ENCODE measurements at regions not wholly inside any gene's neighbourhood (a gene's known extent, or its start where the extent isn't known, plus 50 kb on each side); places are given as distances from the start of the nearest gene placed in this dataset.

- no peak overlapping the region for H3K4me3 ChIP-seq (ENCODE audit: extremely low read depth in 1 of 4, insufficient read depth in 2 of 4, low read depth in 3 of 4, low read length in 4 of 4)
- no peak overlapping the region for H2BK120ac ChIP-seq (replicated peaks; ENCODE audit: low read depth, low read length)
- H3K4me2 ChIP-seq (ENCODE audit: insufficient read depth in 1 of 2, low read depth in 2 of 2, low read length in 2 of 2): no peak overlapping the region
- no peak overlapping the region for H3K4ac ChIP-seq (replicated peaks; ENCODE audit: insufficient read length, low read depth, low read length)
- H3K79me2 ChIP-seq (ENCODE audit: control insufficient read depth in 1 of 2, insufficient read depth in 2 of 2, low read length in 2 of 2): no peaks in the 10 kb centered on the region
- FAIRE-seq (no peak), DNase-seq (ENCODE audit: low read depth in 1 of 2, low spot score in 2 of 2) (no peak)
- no peaks in the 10 kb centered on the region for H3K9me3 ChIP-seq (ENCODE audit: insufficient read depth in 2 of 2, low read depth in 1 of 2, low read length in 1 of 2)
- H3K36me3 ChIP-seq (ENCODE audit: control insufficient read depth in 2 of 4, insufficient read depth in 4 of 4, low read length in 3 of 4): no peaks in the 10 kb centered on the region
- H3K18ac ChIP-seq (ENCODE audit: extremely low read depth, low read length): no peak overlapping the region
- 91% methylated on average over 2 of the region's 2 CpGs; no CpG with 5 or more reads in 1 of the 2 experiments for WGBS, 2 experiments (ENCODE audit: extremely low coverage in 1 of 2, insufficient coverage in 1 of 2, insufficient read length in 1 of 2, insufficient replicate concordance in 2 of 2, low coverage in 1 of 2, low lambda C conversion rate in 2 of 2, missing lambda C conversion rate in 1 of 2)
- no peak overlapping the region for H2BK15ac ChIP-seq (ENCODE audit: low read length)
- H3K27ac ChIP-seq (ENCODE audit: low read depth, low read length): no peak overlapping the region
- H2BK20ac ChIP-seq (ENCODE audit: low read length): no peak overlapping the region
- H3K79me1 ChIP-seq (ENCODE audit: low read depth, low read length): no peaks in the 10 kb centered on the region
- no peak overlapping the region for H2AK5ac ChIP-seq (ENCODE audit: low read depth, low read length)
- POLR2A ChIA-PET (ENCODE audit: partially characterized antibody): no interaction called here
- H2AFZ ChIP-seq (ENCODE audit: low read length): no peak overlapping the region
- H3K27me3 ChIP-seq (replicated peaks in 1 of 4; ENCODE audit: control insufficient read depth in 3 of 4, extremely low read depth in 1 of 4, insufficient read depth in 3 of 4, low read length in 3 of 4): no peaks in the 10 kb centered on the region
- no peak overlapping the region for H2BK5ac ChIP-seq (ENCODE audit: low read depth, low read length)
- no peak overlapping the region for H2BK12ac ChIP-seq (ENCODE audit: low read depth, low read length)
- H3K23ac ChIP-seq (ENCODE audit: insufficient read length): no peak overlapping the region
- no peak overlapping the region for H3K9ac ChIP-seq (replicated peaks in 1 of 4; ENCODE audit: extremely low read depth in 1 of 4, low read depth in 3 of 4, low read length in 3 of 4)
- CTCF ChIA-PET (ENCODE audit: partially characterized antibody): interaction anchor here (0.6 kb wide), 1 partner anchor 943 kb away, joined by 3 read pairs; no protein-coding TSS in a partner anchor
- H3K23me2 ChIP-seq (ENCODE audit: low read depth, low read length): no peaks in the 10 kb centered on the region
- no peak overlapping the region for H4K8ac ChIP-seq (ENCODE audit: extremely low read depth, insufficient read depth, low read length)
- H4K91ac ChIP-seq (replicated peaks; ENCODE audit: insufficient read length, low read length): no peak overlapping the region
- no peak overlapping the region for H3K14ac ChIP-seq (ENCODE audit: insufficient read length)
- no peak overlapping the region for H4K5ac ChIP-seq (ENCODE audit: insufficient read length, low read depth, low read length)
- no peaks in the 10 kb centered on the region; a peak in 1 of 7 replicates for H3K4me1 ChIP-seq (replicated peaks in 1 of 4; ENCODE audit: control insufficient read depth in 3 of 4, insufficient read depth in 4 of 4, low read length in 3 of 4)
- no peak overlapping the region for H3K56ac ChIP-seq (replicated peaks; ENCODE audit: insufficient read length, low read depth, low read length)
- no peaks in the 10 kb centered on the region for H4K20me1 ChIP-seq (replicated peaks in 1 of 2; ENCODE audit: control insufficient read depth in 1 of 2, insufficient read depth in 2 of 2, low read length in 2 of 2)
- no peak for TF ChIP-seq SP4 (IDR thresholded peaks at IDR 0.05; ENCODE audit: low read length)
- TF ChIP-seq FOSL1 (IDR thresholded peaks at IDR 0.05; ENCODE audit: insufficient read depth, low read depth, low read length): no peak
- no peak for TF ChIP-seq POLR2AphosphoS5 (IDR thresholded peaks at IDR 0.05; ENCODE audit: low read depth, low read length)
- TF ChIP-seq CTCF (IDR thresholded peaks at IDR 0.05; ENCODE audit: control extremely low read depth in 1 of 3, insufficient read depth in 1 of 3, low read depth in 1 of 3, low read length in 3 of 3): no peak
- TF ChIP-seq, protein P1, sequence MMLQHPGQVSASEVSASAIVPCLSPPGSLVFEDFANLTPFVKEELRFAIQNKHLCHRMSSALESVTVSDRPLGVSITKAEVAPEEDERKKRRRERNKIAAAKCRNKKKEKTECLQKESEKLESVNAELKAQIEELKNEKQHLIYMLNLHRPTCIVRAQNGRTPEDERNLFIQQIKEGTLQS (IDR thresholded peaks at IDR 0.05; ENCODE audit: insufficient read depth, low read depth, low read length): no peak
- TF ChIP-seq BCL11A (IDR thresholded peaks at IDR 0.05; ENCODE audit: low read depth in 2 of 2, low read length in 2 of 2): no peak
- no peak for TF ChIP-seq SAP30 (IDR thresholded peaks at IDR 0.05; ENCODE audit: insufficient read depth, insufficient replicate concordance, low read length)
- TF ChIP-seq KDM4A (IDR thresholded peaks at IDR 0.05; ENCODE audit: low read depth, low read length, severe bottlenecking): no peak
- TF ChIP-seq, protein P2, sequence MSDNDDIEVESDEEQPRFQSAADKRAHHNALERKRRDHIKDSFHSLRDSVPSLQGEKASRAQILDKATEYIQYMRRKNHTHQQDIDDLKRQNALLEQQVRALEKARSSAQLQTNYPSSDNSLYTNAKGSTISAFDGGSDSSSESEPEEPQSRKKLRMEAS (IDR thresholded peaks at IDR 0.05): no peak
- no peak for TF ChIP-seq KDM5A (IDR thresholded peaks at IDR 0.05; ENCODE audit: low read length)
- no peak for TF ChIP-seq TCF12 (IDR thresholded peaks at IDR 0.05; ENCODE audit: low read depth, low read length)
Observed at GRCh38 chr5:124614836-124615385, 131.5 kb downstream of the ZNF608 start.

Data from H1 (cell line).